RWPE1 (cell line): ENCODE measurements at regions not wholly inside any gene's neighbourhood (a gene's known extent, or its start where the extent isn't known, plus 50 kb on each side); places are given as distances from the start of the nearest gene placed in this dataset.

Source experiments
- CTCF ChIA-PET: fragments of 350-600 bp; sonication (Branson Sonifier 250); formaldehyde crosslinking; extraction: SDS; loops from one replicate; lab custom pipeline; 2021; lab: Yijun Ruan, JAX
- POLR2A ChIA-PET: fragments of 400-600 bp; formaldehyde crosslinking; extraction: SDS; loops from one replicate; lab custom pipeline; 2020; ENCODE audit warnings: antibody characterized with exemption; ENCODE audit not compliant: low non-redundant PET; lab: Yijun Ruan, JAX
- DNase-seq: peaks from one replicate; pipeline ENCODE4 v3.0.0; 2012; ENCODE audit warnings: low spot score
- H3K27ac ChIP-seq: fragments of 450-650 bp; 2 replicates; pipeline ENCODE4 v1.5.1; 2017
- CTCF ChIP-seq: fragments of 450-650 bp; conservative IDR thresholded peaks from 2 replicates; pipeline ENCODE4 v1.5.1; 2017; ENCODE audit warnings: low read depth, mild to moderate bottlenecking

GRCh38 chr17:13721705-13722104 lies 120.0 kb upstream of the HS3ST3A1 start:
- CTCF ChIA-PET: interaction anchor here (0.6 kb wide), 1 partner anchor 20 kb away, joined by 4 read pairs; no protein-coding TSS in a partner anchor

GRCh38 chr17:13725288-13725990 lies 123.7 kb upstream of the HS3ST3A1 start:
- TF ChIP-seq CTCF: no peak
- peak; percentile 7 for DNase-seq
- CTCF ChIA-PET: interaction anchor here (0.6 kb wide), 2 partner anchors 34 to 1012 kb away, joined by 3 read pairs; no protein-coding TSS in a partner anchor

More at GRCh38 chr17:13721705-13722104, 120.0 kb upstream of the HS3ST3A1 start:
- POLR2A ChIA-PET: no interaction called here
- TF ChIP-seq CTCF: no peak
- no peak overlapping the region for H3K27ac ChIP-seq
- no peak for DNase-seq

GRCh38 chr17:13727441-13728171 lies 125.9 kb upstream of the HS3ST3A1 start:
- ChIA-PET CTCF (no interaction called here), POLR2A (no interaction called here)
- TF ChIP-seq CTCF: no peak
- DNase-seq: peak; percentile 41
- H3K27ac ChIP-seq: no peak overlapping the region

More at GRCh38 chr17:13725288-13725990, 123.7 kb upstream of the HS3ST3A1 start:
- POLR2A ChIA-PET: no interaction called here
- no peak overlapping the region for H3K27ac ChIP-seq

GRCh38 chr17:13728781-13729180 lies 127.1 kb upstream of the HS3ST3A1 start:
- peak; percentile 39 for DNase-seq
- no peak for TF ChIP-seq CTCF
- no peak overlapping the region for H3K27ac ChIP-seq
- ChIA-PET CTCF (no interaction called here), POLR2A (no interaction called here)

- H3K27ac ChIP-seq: no peak overlapping the region
- DNase-seq: no peak
- no peak for TF ChIP-seq CTCF
- ChIA-PET POLR2A (no interaction called here), CTCF (interaction anchor here (0.8 kb wide), 1 partner anchor 1685 kb away, joined by 3 read pairs; no protein-coding TSS in a partner anchor)
Observed at GRCh38 chr17:13729466-13730134, 127.9 kb upstream of the HS3ST3A1 start.

- no peak for DNase-seq
- POLR2A ChIA-PET: no interaction called here
- no peak for TF ChIP-seq CTCF
- CTCF ChIA-PET: no interaction called here
- no peak overlapping the region for H3K27ac ChIP-seq
Observed at GRCh38 chr17:13734880-13735279, 133.2 kb upstream of the HS3ST3A1 start.
